Right lobe of liver (tissue), 4 donors: ENCODE measurements at regions not wholly inside any gene's neighbourhood (a gene's known extent, or its start where the extent isn't known, plus 50 kb on each side); places are given as distances from the start of the nearest gene placed in this dataset.

ENCODE experiments used
- CTCF ChIP-seq, 4 donors: fragments of 200-600 bp in 3 of 4; fragments of 450-650 bp in 1 of 4; IDR thresholded peaks; one replicate each; pipeline versions ENCODE4 v1.5.1 to v1.8.0; 2016 to 2022; ENCODE audit warnings: antibody characterized with exemption in 4 of 4, mild to moderate bottlenecking in 2 of 4
- POLR2A ChIP-seq: fragments of 450-650 bp; IDR thresholded peaks from one replicate; pipeline ENCODE4 v1.6.1; 2017; ENCODE audit warnings: antibody characterized with exemption, mild to moderate bottlenecking
- donor health status: DM: no; HTN: no; CAD: no.
- donor health status: DM: no; HTN: no; CAD: no.
- donor health status: DM: no; HTN: yes; CAD: no.

- TF ChIP-seq POLR2A (no peak), CTCF (IDR thresholded peaks at IDR 0.05) (no peak)
Measured at GRCh38 chr5:115393239-115393638, 96.8 kb upstream of the CCDC112 start.
